OCI-LY1 (cell line): ENCODE measurements at regions not wholly inside any gene's neighbourhood (a gene's known extent, or its start where the extent isn't known, plus 50 kb on each side); places are given as distances from the start of the nearest gene placed in this dataset.

Experiments
- H2AFZ ChIP-seq: fragments of 200-600 bp; sonication (generic), shearing (Covaris generic); 2 replicates; pipeline ENCODE4 v1.6.0; 2014; ENCODE audit warnings: antibody characterized with exemption, mild to moderate bottlenecking, low read length
- H3F3A ChIP-seq: fragments of 200-600 bp; sonication (generic), shearing (Covaris generic); 2 replicates; pipeline ENCODE4 v1.6.0; 2014; ENCODE audit warnings: mild to moderate bottlenecking, antibody characterized with exemption, low read length, moderate library complexity; ENCODE audit not compliant: insufficient read depth
- H3K27ac ChIP-seq: fragments of 200-600 bp; sonication (generic); 2 replicates; pipeline ENCODE4 v1.5.1; 2014; ENCODE audit warnings: low read length, mixed run types, mild to moderate bottlenecking, low read depth; ENCODE audit not compliant: poor library complexity, severe bottlenecking
- H3K27me3 ChIP-seq: fragments of 200-600 bp; sonication (generic); 2 replicates; pipeline ENCODE4 v1.6.0; 2014; ENCODE audit warnings: antibody characterized with exemption, mild to moderate bottlenecking, low read length, moderate library complexity; ENCODE audit not compliant: insufficient read depth
- H3K36me3 ChIP-seq: fragments of 200-600 bp; sonication (generic); 2 replicates; pipeline ENCODE4 v1.6.1; 2014; ENCODE audit warnings: mild to moderate bottlenecking, antibody characterized with exemption, low read length, moderate library complexity, mixed read lengths; ENCODE audit not compliant: insufficient read depth
- H3K4me1 ChIP-seq: fragments of 200-600 bp; sonication (generic); 2 replicates; pipeline ENCODE4 v1.5.1; 2014; ENCODE audit warnings: mild to moderate bottlenecking, low read length, moderate library complexity; ENCODE audit not compliant: insufficient read depth, severe bottlenecking
- H3K4me2 ChIP-seq: fragments of 200-600 bp; sonication (generic), shearing (Covaris generic); 2 replicates; pipeline ENCODE4 v1.6.1; 2014; ENCODE audit warnings: low read length
- H3K4me3 ChIP-seq: fragments of 200-600 bp; sonication (generic); 2 replicates; pipeline ENCODE4 v1.5.1; 2014; ENCODE audit warnings: low read length, low read depth, mild to moderate bottlenecking, mixed read lengths; ENCODE audit not compliant: poor library complexity, severe bottlenecking
- H3K79me2 ChIP-seq: fragments of 200-600 bp; shearing (Covaris generic); 2 replicates; pipeline ENCODE4 v1.6.1; 2016; ENCODE audit warnings: mixed run types, low read length, mixed read lengths; ENCODE audit not compliant: insufficient read depth
- H3K9ac ChIP-seq: fragments of 200-600 bp; sonication (generic), shearing (Covaris generic); 2 replicates; pipeline ENCODE4 v1.6.1; 2014; ENCODE audit warnings: mild to moderate bottlenecking, low read length, mixed read lengths
- H3K9me2 ChIP-seq: fragments of 200-600 bp; sonication (generic), shearing (Covaris generic); 2 replicates; pipeline ENCODE4 v1.6.1; 2014; ENCODE audit warnings: low read depth, mild to moderate bottlenecking, low read length, mixed read lengths
- H3K9me3 ChIP-seq: fragments of 200-600 bp; shearing (Covaris generic); 2 replicates; pipeline ENCODE4 v1.6.1; 2014; ENCODE audit warnings: low read length, mixed read lengths
- H4K20me1 ChIP-seq: fragments of 200-600 bp; sonication (generic), shearing (Covaris generic); 2 replicates; pipeline ENCODE4 v1.6.0; 2016; ENCODE audit warnings: mild to moderate bottlenecking, low read length; ENCODE audit not compliant: insufficient read depth
- CTCF ChIP-seq: fragments of 200-600 bp; sonication (generic), shearing (Covaris generic); IDR thresholded peaks from 2 replicates; pipeline ENCODE4 v1.5.1; 2017; ENCODE audit warnings: mild to moderate bottlenecking, antibody characterized with exemption, low read length, moderate library complexity, mixed read lengths
- EZH2 ChIP-seq: fragments of 200-600 bp; sonication (generic), shearing (Covaris generic); IDR thresholded peaks from 2 replicates; pipeline ENCODE4 v1.8.0; 2017; ENCODE audit warnings: borderline replicate concordance, mixed run types, mild to moderate bottlenecking, antibody characterized with exemption, low read length, moderate library complexity, mixed read lengths

- Histone ChIP-seq H4K20me1 (no peaks in the 10 kb centered on the region), H2AFZ (no peak overlapping the region), H3K4me1 (no peaks in the 10 kb centered on the region), H3K27ac (no peak overlapping the region), H3K9me3 (no peaks in the 10 kb centered on the region), H3K79me2 (no peaks in the 10 kb centered on the region), H3K27me3 (no peaks in the 10 kb centered on the region), H3K9me2 (no peaks in the 10 kb centered on the region), H3K4me3 (no peak overlapping the region), H3K4me2 (no peak overlapping the region), H3K9ac (no peak overlapping the region), H3K36me3 (no peaks in the 10 kb centered on the region), H3F3A (no peaks in the 10 kb centered on the region)
- no peak for TF ChIP-seq EZH2
- TF ChIP-seq CTCF, result no peak
Observed at GRCh38 chr12:88957358-88957757, 377.1 kb upstream of the KITLG start.

- no peaks in the 10 kb centered on the region for H3K9me2 ChIP-seq
- H3K4me1 ChIP-seq, result no peaks in the 10 kb centered on the region
- H2AFZ ChIP-seq, result no peak overlapping the region
- H4K20me1 ChIP-seq, result no peaks in the 10 kb centered on the region
- no peaks in the 10 kb centered on the region for H3K9me3 ChIP-seq
- no peak overlapping the region for H3K4me3 ChIP-seq
- no peak overlapping the region for H3K9ac ChIP-seq
- H3K27ac ChIP-seq, result no peak overlapping the region
- H3K4me2 ChIP-seq, result no peak overlapping the region
- H3F3A ChIP-seq, result no peaks in the 10 kb centered on the region
- H3K36me3 ChIP-seq, result no peaks in the 10 kb centered on the region
- H3K27me3 ChIP-seq, result no peaks in the 10 kb centered on the region
- H3K79me2 ChIP-seq, result no peaks in the 10 kb centered on the region
- no peak for TF ChIP-seq EZH2
- TF ChIP-seq CTCF, result no peak
Observed at GRCh38 chr12:88955531-88955930, 375.3 kb upstream of the KITLG start.

- Histone ChIP-seq H3K36me3 (no peaks in the 10 kb centered on the region), H3K4me2 (no peak overlapping the region), H3K79me2 (no peaks in the 10 kb centered on the region), H3K27me3 (no peaks in the 10 kb centered on the region), H4K20me1 (no peaks in the 10 kb centered on the region), H3K9me2 (no peaks in the 10 kb centered on the region), H3K4me1 (no peaks in the 10 kb centered on the region), H3K9me3 (no peaks in the 10 kb centered on the region), H3K27ac (no peak overlapping the region), H3K4me3 (no peak overlapping the region), H3K9ac (no peak overlapping the region), H3F3A (no peaks in the 10 kb centered on the region), H2AFZ (no peak overlapping the region)
- TF ChIP-seq EZH2 (no peak), CTCF (no peak)
Observed at GRCh38 chr12:88953029-88953586, 372.8 kb upstream of the KITLG start.
